Body of pancreas (tissue), 4 donors: ENCODE measurements at regions not wholly inside any gene's neighbourhood (a gene's known extent, or its start where the extent isn't known, plus 50 kb on each side); places are given as distances from the start of the nearest gene placed in this dataset.

ENCODE experiments used
- ATAC-seq: fragments of 150-250 bp; one replicate; pipeline ENCODE4 v1.9.1; 2016
- DNase-seq, 4 donors: peaks; one replicate each; pipeline ENCODE4 v3.0.0-alpha.2; 2019
- H3K27ac ChIP-seq, 4 donors: fragments of 200-600 bp; sonication (generic); 1 replicate in 3 of 4; 2 replicates in 1 of 4; pipeline versions ENCODE4 v1.5.1 to v1.6.1; 2016 to 2019; ENCODE audit warnings: mild to moderate bottlenecking in 1 of 4, mixed read lengths in 1 of 4, moderate library complexity in 1 of 4
- H3K27me3 ChIP-seq, 2 donors: fragments of 200-600 bp; sonication (generic); one replicate each; pipeline ENCODE4 v1.6.0; 2016; ENCODE audit warnings: mild to moderate bottlenecking in 1 of 2
- H3K36me3 ChIP-seq, 2 donors: fragments of 200-600 bp; sonication (generic); replicated peaks in 1 of 2; 2 replicates each; pipeline ENCODE4 v1.5.1; 2016; ENCODE audit warnings: low read depth in 2 of 2; ENCODE audit not compliant: insufficient read depth in 1 of 2
- H3K4me1 ChIP-seq: fragments of 200-600 bp; sonication (generic); one replicate; pipeline ENCODE4 v1.6.0; 2016
- H3K4me3 ChIP-seq, 2 donors: fragments of 200-600 bp; sonication (generic); 1 replicate in 1 of 2; 2 replicates in 1 of 2; pipeline ENCODE4 v1.5.1; 2016 to 2019
- H3K9me3 ChIP-seq, 3 donors: fragments of 200-600 bp; sonication (generic); 1 replicate in 2 of 3; 2 replicates in 1 of 3; pipeline ENCODE4 v1.5.1; 2016
- CTCF ChIP-seq, 7 experiments: fragments of 450-650 bp in 4 of 7; fragments of 200-600 bp in 3 of 7; sonication (generic) in 3 of 7; IDR thresholded peaks; one replicate each; pipeline ENCODE4 v1.5.1; 2016 to 2019; ENCODE audit warnings: antibody characterized with exemption in 7 of 7
- POLR2A ChIP-seq, 3 donors: fragments of 450-650 bp; IDR thresholded peaks; one replicate each; pipeline ENCODE4 v1.6.1; 2016; ENCODE audit warnings: antibody characterized with exemption in 3 of 3, mild to moderate bottlenecking in 2 of 3
- WGBS, 2 donors: methylation state at CpG; one replicate each; pipeline ENCODE4 v1.1.5; 2017; 5-methylcytosine and 5-hydroxymethylcytosine counted together
- intact Hi-C: fragments of 100-400 bp; cut with DNase I; formaldehyde crosslinking; loops from one replicate; pipeline ENCODE4 v1.15.1; 2023

DNA sequence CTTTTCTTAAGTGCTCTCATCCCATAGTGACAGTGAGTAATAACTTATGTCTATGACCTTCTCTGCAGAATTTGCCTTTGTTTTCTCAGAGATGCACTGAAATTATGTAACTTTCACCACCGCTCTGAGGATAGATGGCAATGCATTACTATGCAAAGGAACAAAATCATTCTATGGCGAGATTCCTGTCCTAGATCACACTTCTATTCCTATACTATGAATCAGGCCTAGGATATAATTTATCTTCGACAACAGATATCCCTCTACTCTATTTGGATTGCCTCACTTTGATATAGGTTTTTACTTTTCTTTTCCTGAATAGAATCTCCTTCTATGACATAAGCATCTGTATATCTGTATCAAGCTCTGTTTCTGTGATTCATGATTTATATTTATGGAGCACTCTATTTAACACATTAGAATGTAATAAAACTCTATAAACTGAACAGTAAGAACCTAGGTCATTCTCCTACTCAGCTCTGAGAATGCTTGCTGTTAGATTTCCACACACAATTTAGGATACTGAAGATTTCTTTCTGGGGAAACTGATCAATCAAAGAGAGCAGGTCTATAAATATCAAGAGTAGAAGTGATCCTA lies 1082.3 kb upstream of the ADGRL3 start:
- Histone ChIP-seq H3K4me1 (no peaks in the 10 kb centered on the region), H3K36me3 (no peaks in the 10 kb centered on the region), H3K9me3 (no peaks in the 10 kb centered on the region), H3K27ac (no peak overlapping the region), H3K4me3 (no peak overlapping the region), H3K27me3 (no peaks in the 10 kb centered on the region)
- intact Hi-C loops, result no loop called here
- WGBS, 2 donors, result 73 to 84% methylated on average over 3 of the region's 3 CpGs
- ATAC-seq (no peak), DNase-seq (no peak)
- TF ChIP-seq POLR2A (IDR thresholded peaks at IDR 0.05), result no peak
- no peak for TF ChIP-seq CTCF (IDR thresholded peaks at IDR 0.05)

- H3K4me1 ChIP-seq, result no peaks in the 10 kb centered on the region
- H3K27me3 ChIP-seq, result no peaks in the 10 kb centered on the region
- intact Hi-C loops, result no loop called here
- no peak for ATAC-seq
- H3K27ac ChIP-seq, result no peak overlapping the region
- H3K9me3 ChIP-seq, result no peaks in the 10 kb centered on the region
- no peak overlapping the region for H3K4me3 ChIP-seq
- DNase-seq, result no peak
- 87 to 88% methylated on average over 6 of the region's 6 CpGs for WGBS, 2 donors
- H3K36me3 ChIP-seq, result no peaks in the 10 kb centered on the region
- TF ChIP-seq POLR2A (IDR thresholded peaks at IDR 0.05), result no peak
- no peak for TF ChIP-seq CTCF (IDR thresholded peaks at IDR 0.05)
These were observed 1077.3 kb upstream of the ADGRL3 start for GRCh38 chr4:60122820-60123219.

DNA sequence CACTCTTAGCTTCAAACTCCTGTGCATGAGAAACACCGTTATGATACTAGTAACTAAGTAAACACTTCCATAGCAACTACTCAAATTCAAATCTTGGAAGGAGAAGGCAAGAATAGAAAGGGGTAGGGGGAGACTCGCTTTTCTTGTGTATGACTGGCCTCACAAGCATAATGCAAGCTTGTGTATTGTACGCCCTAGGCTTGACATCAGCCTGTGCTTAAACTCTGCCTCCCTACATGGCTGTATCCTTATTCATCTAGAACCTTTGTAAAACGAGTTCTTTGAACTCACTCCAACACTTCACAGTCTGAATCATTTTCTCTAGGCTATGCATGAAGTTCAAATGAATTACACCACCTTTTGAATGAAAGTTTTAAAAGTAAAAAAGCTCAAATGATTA lies 1071.2 kb upstream of the ADGRL3 start:
- intact Hi-C loops, result no loop called here
- WGBS, 2 donors, result 32 to 48% methylated on average over 4 of the region's 4 CpGs
- TF ChIP-seq POLR2A (IDR thresholded peaks at IDR 0.05) (no peak), CTCF (IDR thresholded peaks at IDR 0.05) (no peak)
- H3K4me3 ChIP-seq, result no peak overlapping the region
- no peaks in the 10 kb centered on the region for H3K36me3 ChIP-seq
- no peaks in the 10 kb centered on the region for H3K27me3 ChIP-seq
- H3K9me3 ChIP-seq, result no peaks in the 10 kb centered on the region
- no peak for ATAC-seq
- no peak for DNase-seq
- no peak overlapping the region for H3K27ac ChIP-seq
- no peaks in the 10 kb centered on the region for H3K4me1 ChIP-seq

DNA sequence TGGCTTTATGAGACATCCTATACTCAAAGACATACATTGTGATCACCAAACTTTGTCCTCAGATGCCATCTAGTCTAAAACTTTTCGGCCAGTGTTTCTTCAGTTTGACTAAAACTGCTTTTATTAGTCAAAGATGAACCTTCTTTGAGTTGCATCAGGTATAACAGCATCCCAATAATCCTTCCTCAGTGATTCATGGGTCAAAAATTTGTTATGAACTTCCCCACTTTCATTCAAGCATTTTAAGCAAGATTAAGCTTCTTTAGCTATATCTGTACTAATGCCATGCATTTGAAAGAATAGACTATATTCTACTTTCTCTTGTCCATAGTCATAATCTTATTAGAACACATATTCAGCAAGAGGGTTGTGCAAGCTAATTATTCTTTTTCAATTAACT lies 1070.4 kb upstream of the ADGRL3 start:
- no peaks in the 10 kb centered on the region for H3K36me3 ChIP-seq
- 18 to 23% methylated on average over 1 of the region's 1 CpG for WGBS, 2 donors
- H3K27ac ChIP-seq, result no peak overlapping the region
- no peaks in the 10 kb centered on the region for H3K27me3 ChIP-seq
- no peaks in the 10 kb centered on the region for H3K4me1 ChIP-seq
- H3K4me3 ChIP-seq, result no peak overlapping the region
- intact Hi-C loops, result no loop called here
- TF ChIP-seq CTCF (IDR thresholded peaks at IDR 0.05) (no peak), POLR2A (IDR thresholded peaks at IDR 0.05) (no peak)
- DNase-seq, result no peak
- ATAC-seq, result no peak
- H3K9me3 ChIP-seq, result no peaks in the 10 kb centered on the region

- ATAC-seq (no peak), DNase-seq (no peak)
- 78 to 82% methylated on average over 1 of the region's 1 CpG for WGBS, 2 donors
- TF ChIP-seq CTCF (IDR thresholded peaks at IDR 0.05) (no peak), POLR2A (IDR thresholded peaks at IDR 0.05) (no peak)
- Histone ChIP-seq H3K4me1 (no peaks in the 10 kb centered on the region), H3K27me3 (no peaks in the 10 kb centered on the region), H3K4me3 (no peak overlapping the region), H3K27ac (no peak overlapping the region), H3K36me3 (no peaks in the 10 kb centered on the region), H3K9me3 (no peaks in the 10 kb centered on the region)
- intact Hi-C loops, result no loop called here
These were observed 1066.8 kb upstream of the ADGRL3 start for GRCh38 chr4:60133375-60133774.
